K562 (cell line): ENCODE measurements at regions not wholly inside any gene's neighbourhood (a gene's known extent, or its start where the extent isn't known, plus 50 kb on each side); places are given as distances from the start of the nearest gene placed in this dataset.

ENCODE experiments used
- CHD2 ChIP-seq: IDR thresholded peaks from 2 replicates; pipeline ENCODE4 v1.6.1; 2011; ENCODE audit warnings: low read depth, low read length
- E2F8 ChIP-seq: fragments of 450-650 bp; IDR thresholded peaks from 2 replicates; pipeline ENCODE4 v1.7.1; 2018; ENCODE audit warnings: mild to moderate bottlenecking, low read depth; ENCODE audit not compliant: partially characterized antibody
- EGR1 ChIP-seq: fragments of 450-650 bp; conservative IDR thresholded peaks from 2 replicates; pipeline ENCODE4 v1.6.1; 2017; ENCODE audit warnings: mild to moderate bottlenecking
- GATAD2B ChIP-seq: fragments of 450-650 bp; IDR thresholded peaks from 2 replicates; pipeline ENCODE4 v1.6.1; 2017; ENCODE audit warnings: mild to moderate bottlenecking, borderline replicate concordance
- KDM1A ChIP-seq, 2 experiments: fragments of 450-650 bp; IDR thresholded peaks; 2 replicates each; pipeline ENCODE4 v1.6.1; 2016; ENCODE audit warnings: mild to moderate bottlenecking in 2 of 2
- MAX ChIP-seq: sonication (generic); formaldehyde crosslinking; IDR thresholded peaks from 2 replicates; pipeline ENCODE4 v1.9.0; 2022; ENCODE audit warnings: mild to moderate bottlenecking, missing genetic modification reagents
- POLR2A ChIP-seq: fragments of 450-650 bp; conservative IDR thresholded peaks from 2 replicates; pipeline ENCODE4 v1.6.1; 2016
- SP1 ChIP-seq: sonication (generic); formaldehyde crosslinking; IDR thresholded peaks from 2 replicates; pipeline ENCODE4 v1.8.1; 2022; ENCODE audit warnings: mild to moderate bottlenecking, missing genetic modification reagents
- SP2 ChIP-seq: IDR thresholded peaks from 2 replicates; pipeline ENCODE4 v1.6.1; 2011; ENCODE audit warnings: mild to moderate bottlenecking, low read depth, low read length, moderate library complexity; ENCODE audit not compliant: poor library complexity, severe bottlenecking; ENCODE audit errors: extremely low read depth
- TARDBP ChIP-seq: fragments of 450-650 bp; IDR thresholded peaks from 2 replicates; pipeline ENCODE4 v1.6.1; 2016
- UBTF ChIP-seq, 2 experiments: IDR thresholded peaks; 2 replicates each; pipeline ENCODE4 v1.6.1; 2012; ENCODE audit warnings: improper control_type of control experiment in 2 of 2, low read depth in 2 of 2, low read length in 2 of 2, borderline replicate concordance in 1 of 2
- ZNF586 ChIP-seq: fragments of 450-650 bp; formaldehyde crosslinking; conservative IDR thresholded peaks from 2 replicates; pipeline ENCODE4 v1.4.0; 2020; ENCODE audit warnings: mild to moderate bottlenecking, moderate library complexity
- ZNF696 ChIP-seq: fragments of 250-450 bp; sonication (Bioruptor Pico); conservative IDR thresholded peaks from 2 replicates; pipeline ENCODE4 v1.4.0; 2020; ENCODE audit warnings: mild to moderate bottlenecking, moderate library complexity

- TF ChIP-seq KDM1A (IDR thresholded peaks at IDR 0.05): no peak
- no peak for TF ChIP-seq ZNF696 (CRISPR knock-in tag)
- TF ChIP-seq ZNF586 (CRISPR knock-in tag): no peak
- no peak for TF ChIP-seq POLR2A
- TF ChIP-seq CHD2: no peak
- TF ChIP-seq E2F8: no peak
- TF ChIP-seq MAX (CRISPR knock-in tag): no peak
- no peak for TF ChIP-seq SP2
- TF ChIP-seq SP1: no peak
- TF ChIP-seq UBTF (IDR thresholded peaks at IDR 0.05; ENCODE audit: borderline replicate concordance in 1 of 2, low read depth in 2 of 2, low read length in 2 of 2): no peak
- TF ChIP-seq GATAD2B: no peak
- TF ChIP-seq TARDBP: no peak
- no peak for TF ChIP-seq EGR1
Observed at GRCh38 chr2:181228661-181229060, 228.5 kb upstream of the ITGA4 start.
